Right lobe of liver (tissue), 4 donors: ENCODE measurements at regions not wholly inside any gene's neighbourhood (a gene's known extent, or its start where the extent isn't known, plus 50 kb on each side); places are given as distances from the start of the nearest gene placed in this dataset.

Experiments used
- CTCF ChIP-seq, 4 donors: fragments of 200-600 bp in 3 of 4; fragments of 450-650 bp in 1 of 4; IDR thresholded peaks; one replicate each; pipeline versions ENCODE4 v1.5.1 to v1.8.0; 2016 to 2022; ENCODE audit warnings: antibody characterized with exemption in 4 of 4, mild to moderate bottlenecking in 2 of 4
- POLR2A ChIP-seq: fragments of 450-650 bp; IDR thresholded peaks from one replicate; pipeline ENCODE4 v1.6.1; 2017; ENCODE audit warnings: antibody characterized with exemption, mild to moderate bottlenecking
- donor health status: DM: no; HTN: no; CAD: no.
- donor health status: DM: no; HTN: no; CAD: no.
- donor health status: DM: no; HTN: yes; CAD: no.

DNA sequence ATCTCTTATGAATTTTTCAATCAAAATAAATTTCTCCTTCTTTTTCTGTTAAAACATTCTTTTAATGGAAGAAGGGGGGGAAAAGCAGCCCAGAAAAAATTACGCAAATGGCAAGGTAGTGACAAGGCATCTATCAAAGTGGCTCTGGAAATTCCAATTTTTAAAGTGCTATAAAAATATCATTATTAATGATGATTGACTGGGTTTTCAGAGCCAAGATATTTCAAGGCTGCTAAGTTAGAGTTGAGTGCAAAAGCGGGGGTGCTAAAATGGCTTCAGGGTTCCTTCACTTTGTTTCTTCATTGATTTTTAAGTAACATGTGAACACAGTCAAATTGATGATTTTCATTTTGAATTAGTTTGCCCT lies 171.6 kb upstream of the CITED2 start:
- TF ChIP-seq CTCF (IDR thresholded peaks at IDR 0.05) = no peak
- TF ChIP-seq POLR2A = no peak
